ENCODE measurements at regions not wholly inside any gene's neighbourhood (a gene's known extent, or its start where the extent isn't known, plus 50 kb on each side); places are given as distances from the start of the nearest gene placed in this dataset.

DNA sequence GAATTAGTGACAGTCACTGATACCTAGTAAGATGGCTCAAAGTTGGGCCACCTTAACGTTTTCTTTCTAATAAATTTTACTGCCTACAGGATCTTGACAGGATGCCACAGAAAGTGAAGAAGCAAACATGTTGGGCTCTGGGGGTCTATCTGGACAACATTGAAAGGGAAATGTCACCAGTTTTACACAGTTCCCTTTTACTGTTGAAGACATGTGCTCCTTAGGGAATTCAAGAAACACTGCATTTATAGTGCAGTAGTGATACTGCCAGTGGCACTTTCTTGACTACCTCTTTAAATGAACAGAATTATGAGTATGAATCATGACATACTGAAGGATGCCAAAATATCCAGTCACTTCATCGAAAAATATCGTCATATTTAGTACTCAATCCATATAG, 269.3 kb upstream of the SYT10 start:
- H4K20me1 ChIP-seq (ENCODE audit: insufficient read depth, low read length): no peaks in the 10 kb centered on the region
- Mint-ChIP-seq H3K27ac (ENCODE audit: unreplicated experiment) (no peak overlapping the region), H3K27me3 (ENCODE audit: low read depth, unreplicated experiment) (no peaks in the 10 kb centered on the region), H3K4me3 (ENCODE audit: unreplicated experiment) (no peak overlapping the region), H3K9me3 (ENCODE audit: unreplicated experiment) (no peaks in the 10 kb centered on the region), H3K4me1 (ENCODE audit: low read depth, unreplicated experiment) (peaks cover 4% of the 10 kb centered on the region), H3K36me3 (ENCODE audit: low read depth, unreplicated experiment) (no peaks in the 10 kb centered on the region)
- DNase-seq (ENCODE audit: low read depth) (no peak), FAIRE-seq (no peak)
- H3K4me2 ChIP-seq (ENCODE audit: low read length): no peak overlapping the region
- H3K27me3 ChIP-seq (ENCODE audit: insufficient read depth, low read length): no peaks in the 10 kb centered on the region
- H3K9ac ChIP-seq (ENCODE audit: low read length): no peak overlapping the region
- H3K4me3 ChIP-seq (ENCODE audit: insufficient read depth, low read depth, low read length): no peak overlapping the region
- no peak overlapping the region for H3K27ac ChIP-seq (ENCODE audit: low read depth, low read length)
- no peak overlapping the region for H2AFZ ChIP-seq (ENCODE audit: low read depth, low read length)
- TF ChIP-seq EZH2 (IDR thresholded peaks at IDR 0.05; ENCODE audit: insufficient read depth, low read length): no peak
- TF ChIP-seq, protein P1, sequence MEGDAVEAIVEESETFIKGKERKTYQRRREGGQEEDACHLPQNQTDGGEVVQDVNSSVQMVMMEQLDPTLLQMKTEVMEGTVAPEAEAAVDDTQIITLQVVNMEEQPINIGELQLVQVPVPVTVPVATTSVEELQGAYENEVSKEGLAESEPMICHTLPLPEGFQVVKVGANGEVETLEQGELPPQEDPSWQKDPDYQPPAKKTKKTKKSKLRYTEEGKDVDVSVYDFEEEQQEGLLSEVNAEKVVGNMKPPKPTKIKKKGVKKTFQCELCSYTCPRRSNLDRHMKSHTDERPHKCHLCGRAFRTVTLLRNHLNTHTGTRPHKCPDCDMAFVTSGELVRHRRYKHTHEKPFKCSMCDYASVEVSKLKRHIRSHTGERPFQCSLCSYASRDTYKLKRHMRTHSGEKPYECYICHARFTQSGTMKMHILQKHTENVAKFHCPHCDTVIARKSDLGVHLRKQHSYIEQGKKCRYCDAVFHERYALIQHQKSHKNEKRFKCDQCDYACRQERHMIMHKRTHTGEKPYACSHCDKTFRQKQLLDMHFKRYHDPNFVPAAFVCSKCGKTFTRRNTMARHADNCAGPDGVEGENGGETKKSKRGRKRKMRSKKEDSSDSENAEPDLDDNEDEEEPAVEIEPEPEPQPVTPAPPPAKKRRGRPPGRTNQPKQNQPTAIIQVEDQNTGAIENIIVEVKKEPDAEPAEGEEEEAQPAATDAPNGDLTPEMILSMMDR (IDR thresholded peaks at IDR 0.05; ENCODE audit: insufficient read depth, low read depth, low read length): no peak
- no peaks in the 10 kb centered on the region for H3K36me3 ChIP-seq (ENCODE audit: insufficient read depth, low read length)
- H3K79me2 ChIP-seq (ENCODE audit: insufficient read depth, low read length): no peaks in the 10 kb centered on the region
- no peaks in the 10 kb centered on the region for H3K4me1 ChIP-seq (ENCODE audit: insufficient read depth, low read length)
- H3K9me3 ChIP-seq (ENCODE audit: insufficient read depth, low read depth, low read length): no peaks in the 10 kb centered on the region

DNA sequence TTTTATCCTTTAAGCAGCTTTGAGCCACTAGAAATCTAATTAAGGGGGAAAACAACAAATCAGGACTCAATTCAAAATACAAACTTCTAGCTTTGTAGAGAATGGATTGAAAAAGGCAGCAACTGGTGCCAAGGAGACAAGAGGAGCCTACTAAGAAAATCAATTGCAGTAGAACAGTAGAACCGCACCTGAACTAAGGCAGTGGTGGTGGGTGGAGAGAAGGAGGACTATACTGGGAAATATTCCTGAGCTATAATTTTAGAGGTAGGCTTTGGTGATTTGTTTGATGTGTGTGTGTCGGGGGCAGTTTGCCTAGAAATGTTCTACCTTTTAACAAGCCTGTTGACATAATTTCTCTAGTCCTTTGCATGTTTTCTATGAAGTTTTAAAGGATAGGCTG, 270.9 kb upstream of the SYT10 start:
- Histone ChIP-seq H3K79me2 (ENCODE audit: insufficient read depth, low read length) (no peaks in the 10 kb centered on the region), H4K20me1 (ENCODE audit: insufficient read depth, low read length) (no peaks in the 10 kb centered on the region), H3K27me3 (ENCODE audit: insufficient read depth, low read length) (no peaks in the 10 kb centered on the region), H3K4me2 (ENCODE audit: low read length) (no peak overlapping the region), H2AFZ (ENCODE audit: low read depth, low read length) (no peak overlapping the region), H3K4me1 (ENCODE audit: insufficient read depth, low read length) (no peaks in the 10 kb centered on the region), H3K9ac (ENCODE audit: low read length) (no peak overlapping the region), H3K9me3 (ENCODE audit: insufficient read depth, low read depth, low read length) (no peaks in the 10 kb centered on the region), H3K27ac (ENCODE audit: low read depth, low read length) (no peak overlapping the region), H3K4me3 (ENCODE audit: insufficient read depth, low read depth, low read length) (no peak overlapping the region), H3K36me3 (ENCODE audit: insufficient read depth, low read length) (no peaks in the 10 kb centered on the region)
- Mint-ChIP-seq H3K27ac (ENCODE audit: unreplicated experiment) (no peak overlapping the region), H3K27me3 (ENCODE audit: low read depth, unreplicated experiment) (no peaks in the 10 kb centered on the region), H3K4me1 (ENCODE audit: low read depth, unreplicated experiment) (peaks cover 4% of the 10 kb centered on the region), H3K9me3 (ENCODE audit: unreplicated experiment) (no peaks in the 10 kb centered on the region), H3K36me3 (ENCODE audit: low read depth, unreplicated experiment) (no peaks in the 10 kb centered on the region), H3K4me3 (ENCODE audit: unreplicated experiment) (no peak overlapping the region)
- TF ChIP-seq EZH2 (IDR thresholded peaks at IDR 0.05; ENCODE audit: insufficient read depth, low read length): no peak
- TF ChIP-seq, protein P1 (IDR thresholded peaks at IDR 0.05; ENCODE audit: insufficient read depth, low read depth, low read length): no peak
- no peak for DNase-seq (ENCODE audit: low read depth)
- no peak for FAIRE-seq

DNA sequence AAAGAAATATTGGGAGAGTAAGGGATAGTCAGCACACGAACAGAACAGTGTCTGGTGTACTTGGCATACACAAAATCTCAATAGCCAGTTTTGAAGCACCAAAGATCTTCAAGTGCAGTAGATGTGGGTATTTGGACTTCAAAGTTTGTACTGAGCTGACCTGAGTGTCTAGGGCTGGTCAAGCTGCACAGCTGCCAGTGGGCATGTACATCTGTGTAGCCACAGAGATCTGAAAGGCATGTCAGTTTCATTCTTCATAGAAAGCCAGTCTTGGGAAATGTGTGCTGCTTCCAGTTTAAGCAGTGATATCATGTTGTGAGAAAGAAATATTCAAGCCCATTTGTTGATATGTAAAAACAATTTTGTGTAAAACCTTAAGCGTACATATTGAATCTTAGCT, 279.0 kb upstream of the SYT10 start:
- Histone ChIP-seq H3K9me3 (ENCODE audit: insufficient read depth, low read depth, low read length) (peaks cover 3% of the 10 kb centered on the region), H3K27me3 (ENCODE audit: insufficient read depth, low read length) (no peaks in the 10 kb centered on the region), H3K4me3 (ENCODE audit: insufficient read depth, low read depth, low read length) (no peak overlapping the region), H3K9ac (ENCODE audit: low read length) (no peak overlapping the region), H3K36me3 (ENCODE audit: insufficient read depth, low read length) (no peaks in the 10 kb centered on the region), H3K4me1 (ENCODE audit: insufficient read depth, low read length) (no peaks in the 10 kb centered on the region), H3K4me2 (ENCODE audit: low read length) (no peak overlapping the region), H4K20me1 (ENCODE audit: insufficient read depth, low read length) (no peaks in the 10 kb centered on the region), H3K27ac (ENCODE audit: low read depth, low read length) (no peak overlapping the region), H2AFZ (ENCODE audit: low read depth, low read length) (no peak overlapping the region), H3K79me2 (ENCODE audit: insufficient read depth, low read length) (no peaks in the 10 kb centered on the region)
- H3K27ac Mint-ChIP-seq (ENCODE audit: unreplicated experiment): no peak overlapping the region
- no peak overlapping the region for H3K4me3 Mint-ChIP-seq (ENCODE audit: unreplicated experiment)
- TF ChIP-seq, protein P1 (IDR thresholded peaks at IDR 0.05; ENCODE audit: insufficient read depth, low read depth, low read length): no peak
- no peak for TF ChIP-seq EZH2 (IDR thresholded peaks at IDR 0.05; ENCODE audit: insufficient read depth, low read length)
- DNase-seq (ENCODE audit: low read depth) (no peak), FAIRE-seq (no peak)
- no peaks in the 10 kb centered on the region for H3K27me3 Mint-ChIP-seq (ENCODE audit: low read depth, unreplicated experiment)
- no peaks in the 10 kb centered on the region for H3K9me3 Mint-ChIP-seq (ENCODE audit: unreplicated experiment)
- no peaks in the 10 kb centered on the region for H3K36me3 Mint-ChIP-seq (ENCODE audit: low read depth, unreplicated experiment)
- no peaks in the 10 kb centered on the region for H3K4me1 Mint-ChIP-seq (ENCODE audit: low read depth, unreplicated experiment)

All from astrocyte (in vitro differentiated cells and primary cell).